Esophagus (tissue), 2 donors: ENCODE measurements at regions not wholly inside any gene's neighbourhood (a gene's known extent, or its start where the extent isn't known, plus 50 kb on each side); places are given as distances from the start of the nearest gene placed in this dataset.

Source experiments
- H3K27ac ChIP-seq, 2 donors: one replicate each; pipeline ENCODE4 v1.5.1; 2013; ENCODE audit warnings: low read depth in 2 of 2, mild to moderate bottlenecking in 2 of 2, inconsistent platforms in 1 of 2, low read length in 1 of 2, moderate library complexity in 1 of 2
- H3K27me3 ChIP-seq, 2 donors: one replicate each; pipeline ENCODE4 v1.6.1; 2013; ENCODE audit warnings: low read length in 2 of 2, control low read depth in 1 of 2, mild to moderate bottlenecking in 1 of 2; ENCODE audit not compliant: insufficient read depth in 2 of 2, control insufficient read depth in 1 of 2
- H3K36me3 ChIP-seq, 2 donors: one replicate each; pipeline ENCODE4 v1.6.1; 2013; ENCODE audit warnings: low read length in 1 of 2; ENCODE audit not compliant: control insufficient read depth in 2 of 2, insufficient read depth in 2 of 2
- H3K4me1 ChIP-seq, 2 donors: one replicate each; pipeline ENCODE4 v1.6.1; 2013; ENCODE audit warnings: low read length in 1 of 2; ENCODE audit not compliant: control insufficient read depth in 2 of 2, insufficient read depth in 2 of 2
- H3K4me3 ChIP-seq, 2 donors: one replicate each; pipeline ENCODE4 v1.5.1; 2013; ENCODE audit warnings: low read length in 2 of 2, mild to moderate bottlenecking in 2 of 2, low read depth in 1 of 2, moderate library complexity in 1 of 2
- H3K9me3 ChIP-seq, 2 donors: one replicate each; pipeline ENCODE4 v1.6.1; 2013; ENCODE audit warnings: mild to moderate bottlenecking in 2 of 2, low read depth in 1 of 2, low read length in 1 of 2, moderate library complexity in 1 of 2; ENCODE audit not compliant: control insufficient read depth in 2 of 2, insufficient read depth in 1 of 2
- WGBS, 2 donors: extraction: QIAGEN DNeasy Blood & Tissue Kit; methylation state at CpG; one replicate each; pipeline ENCODE4 v1.1.7; 2013; 5-methylcytosine and 5-hydroxymethylcytosine counted together
- donor health status: healthy with polysubstance abuse.
- donor health status: Bipolar disorder and iron deficiency.

DNA sequence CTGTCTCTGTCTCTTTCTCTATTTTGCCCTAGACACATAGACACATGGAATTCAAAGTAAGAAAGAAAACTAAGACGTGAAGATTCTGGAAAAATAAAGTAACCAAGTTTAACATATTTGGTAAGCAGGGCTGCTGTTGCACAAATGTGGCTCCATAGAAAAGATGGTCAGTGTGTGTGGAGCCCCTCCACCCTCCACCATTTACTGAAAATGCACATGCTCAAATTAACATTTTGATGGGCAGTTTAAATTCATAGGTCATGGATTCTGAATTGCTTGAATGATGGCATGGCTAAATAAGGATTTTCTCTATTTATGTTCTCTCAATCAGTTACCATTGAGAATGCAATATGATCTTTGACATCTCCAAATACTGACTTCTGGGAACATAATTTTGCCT is 165.5 kb upstream of the CHRM2 start:
- no peak overlapping the region for H3K4me3 ChIP-seq
- H3K27ac ChIP-seq: no peak overlapping the region
- H3K9me3 ChIP-seq: no peaks in the 10 kb centered on the region
- 68 to 78% methylated on average over 1 of the region's 1 CpG for WGBS, 2 donors
- H3K4me1 ChIP-seq: no peaks in the 10 kb centered on the region
- no peaks in the 10 kb centered on the region for H3K36me3 ChIP-seq
- H3K27me3 ChIP-seq: no peaks in the 10 kb centered on the region

DNA sequence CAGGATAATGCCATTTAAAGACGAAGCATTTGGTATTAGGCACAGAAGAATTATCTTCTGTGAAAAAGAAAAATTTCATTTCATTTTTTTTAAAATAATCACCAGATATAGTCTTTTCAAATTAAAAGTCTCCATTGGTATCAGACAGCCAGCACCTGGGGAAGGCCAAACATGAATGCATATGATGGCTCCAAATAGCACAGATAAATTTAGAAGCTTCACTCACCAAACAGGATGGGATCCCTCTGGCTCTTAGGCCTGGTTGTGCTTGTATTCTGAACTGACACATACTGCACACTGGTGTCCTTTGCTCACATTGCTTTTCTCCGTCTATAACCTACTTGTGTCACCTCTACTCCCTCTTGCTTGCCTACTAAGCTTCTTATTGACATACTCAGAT is 169.5 kb upstream of the CHRM2 start:
- 76 to 77% methylated on average over 2 of the region's 2 CpGs for WGBS, 2 donors
- no peaks in the 10 kb centered on the region for H3K27me3 ChIP-seq
- no peak overlapping the region for H3K4me3 ChIP-seq
- H3K27ac ChIP-seq: no peak overlapping the region
- H3K9me3 ChIP-seq: peaks cover 0 to 2% of the 10 kb centered on the region in 2 donors
- H3K4me1 ChIP-seq: no peaks in the 10 kb centered on the region
- no peaks in the 10 kb centered on the region for H3K36me3 ChIP-seq

DNA sequence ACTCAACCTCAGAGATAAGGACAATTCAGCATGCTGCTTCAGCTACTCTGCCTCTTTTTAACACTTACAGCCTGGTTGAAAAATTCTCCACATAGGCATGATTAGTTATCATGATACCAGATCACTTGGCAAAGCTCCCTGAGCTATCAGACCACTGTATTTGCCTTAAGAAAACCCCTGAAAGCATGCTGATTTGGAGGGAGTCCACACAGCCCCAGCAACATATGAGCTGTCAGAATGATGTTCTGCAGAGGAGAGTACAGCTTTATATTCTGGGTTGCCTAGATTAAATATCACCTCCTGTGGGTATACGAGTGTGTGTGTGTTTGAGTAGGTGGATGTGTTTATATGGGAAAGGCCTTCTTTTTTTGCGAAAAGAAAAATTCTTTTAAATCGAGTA is 170.2 kb upstream of the CHRM2 start:
- no peaks in the 10 kb centered on the region for H3K27me3 ChIP-seq
- no peaks in the 10 kb centered on the region for H3K4me1 ChIP-seq
- no peak overlapping the region for H3K27ac ChIP-seq
- H3K9me3 ChIP-seq: peaks cover 0 to 2% of the 10 kb centered on the region in 2 donors
- no peak overlapping the region for H3K4me3 ChIP-seq
- WGBS, 2 donors: 77 to 81% methylated on average over 3 of the region's 3 CpGs
- H3K36me3 ChIP-seq: no peaks in the 10 kb centered on the region

DNA sequence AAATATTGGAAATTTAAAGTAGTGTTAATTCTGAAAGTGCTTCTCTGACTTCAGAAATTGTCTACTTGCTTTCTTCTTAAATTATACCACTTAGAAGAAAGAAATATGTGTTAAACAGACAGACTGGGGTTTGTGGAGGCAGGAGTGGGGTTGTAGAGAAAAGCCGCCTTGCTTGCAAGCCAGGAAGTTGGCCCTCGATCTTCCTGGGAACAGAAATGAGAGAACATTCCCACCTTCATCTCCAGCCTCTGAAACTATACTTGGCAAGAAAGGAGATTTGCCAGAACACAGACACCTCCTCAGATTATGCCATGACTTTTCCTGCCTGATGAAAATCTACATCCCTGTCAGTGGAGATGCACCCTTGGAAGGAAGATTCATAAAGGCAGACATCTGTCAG is 171.2 kb upstream of the CHRM2 start:
- Histone ChIP-seq H3K36me3 (no peaks in the 10 kb centered on the region), H3K27me3 (no peaks in the 10 kb centered on the region), H3K27ac (no peak overlapping the region), H3K4me1 (no peaks in the 10 kb centered on the region), H3K9me3 (peaks cover 0 to 2% of the 10 kb centered on the region in 2 donors), H3K4me3 (no peak overlapping the region)
- 94 to 96% methylated on average over 2 of the region's 2 CpGs for WGBS, 2 donors

DNA sequence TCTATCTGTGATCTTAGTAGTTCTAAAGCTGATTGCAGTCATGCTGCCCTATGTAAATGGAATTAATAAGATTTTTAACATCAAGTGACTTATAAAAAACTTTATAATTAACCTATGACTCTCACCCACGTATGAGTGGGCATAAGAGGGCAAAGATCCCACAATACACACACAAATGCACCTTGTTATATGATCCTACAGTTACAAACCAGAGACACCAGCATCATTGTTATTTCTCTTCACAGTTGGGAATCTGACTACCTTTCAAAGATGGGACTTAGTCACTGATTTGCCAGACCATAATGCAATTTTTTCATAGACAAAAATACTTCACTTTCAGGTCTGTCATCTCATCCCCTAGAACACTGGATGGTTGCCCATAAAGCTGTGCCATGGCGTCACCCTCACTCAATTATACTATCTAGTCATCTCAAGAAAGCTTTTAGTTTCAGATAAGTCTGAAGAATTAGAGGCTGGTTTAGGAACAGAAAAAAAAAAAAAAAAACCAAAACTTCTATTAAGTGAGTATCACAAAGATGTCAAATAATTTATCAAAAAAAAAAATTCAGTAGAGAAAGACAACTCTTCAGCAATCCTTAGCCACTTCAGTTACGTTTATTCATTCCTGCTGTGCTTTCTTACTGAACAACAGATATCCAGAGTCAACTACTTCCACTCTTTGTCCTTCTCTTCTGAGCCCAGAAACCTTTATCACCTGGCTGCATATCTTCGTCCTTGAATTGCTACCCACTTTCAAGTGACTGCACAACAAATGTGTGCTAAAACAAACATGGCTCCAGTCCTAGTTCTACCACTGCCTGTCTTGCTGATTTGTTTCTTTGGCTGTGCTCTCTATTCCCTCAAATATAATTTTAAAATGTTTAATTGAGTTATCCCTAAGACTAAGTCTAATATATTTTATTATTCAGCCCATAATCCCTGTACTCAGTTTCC is 175.0 kb upstream of the CHRM2 start:
- Histone ChIP-seq H3K4me1 (no peaks in the 10 kb centered on the region), H3K9me3 (peaks cover 2% of the 10 kb centered on the region in 2 donors), H3K27ac (no peak overlapping the region), H3K27me3 (no peaks in the 10 kb centered on the region), H3K4me3 (no peak overlapping the region), H3K36me3 (no peaks in the 10 kb centered on the region)
- WGBS, 2 donors: 44 to 47% methylated on average over 4 of the region's 4 CpGs

DNA sequence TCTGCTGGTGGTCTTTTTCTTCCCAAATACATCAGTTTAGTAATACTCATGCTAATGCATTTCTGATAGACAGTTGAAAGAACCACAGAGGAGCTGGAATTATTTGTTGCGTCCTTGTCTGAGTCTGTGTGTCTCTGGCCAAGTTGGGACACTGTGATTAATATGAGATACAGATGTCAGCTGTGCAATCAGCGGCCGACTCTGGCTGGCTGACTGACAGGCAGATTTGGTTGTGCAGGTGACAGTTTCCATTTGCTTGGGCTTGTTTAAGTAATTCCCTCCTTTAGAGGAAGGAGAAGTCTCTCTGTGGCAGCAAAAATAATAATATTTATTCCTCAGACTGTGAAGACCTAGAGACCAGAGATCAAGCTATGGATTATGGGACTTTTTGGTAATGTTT is 176.2 kb upstream of the CHRM2 start:
- no peak overlapping the region for H3K4me3 ChIP-seq
- H3K9me3 ChIP-seq: peaks cover 2% of the 10 kb centered on the region in 2 donors
- no peaks in the 10 kb centered on the region for H3K36me3 ChIP-seq
- H3K27me3 ChIP-seq: no peaks in the 10 kb centered on the region
- H3K27ac ChIP-seq: no peak overlapping the region
- no peaks in the 10 kb centered on the region for H3K4me1 ChIP-seq
- WGBS, 2 donors: 53 to 59% methylated on average over 3 of the region's 3 CpGs

DNA sequence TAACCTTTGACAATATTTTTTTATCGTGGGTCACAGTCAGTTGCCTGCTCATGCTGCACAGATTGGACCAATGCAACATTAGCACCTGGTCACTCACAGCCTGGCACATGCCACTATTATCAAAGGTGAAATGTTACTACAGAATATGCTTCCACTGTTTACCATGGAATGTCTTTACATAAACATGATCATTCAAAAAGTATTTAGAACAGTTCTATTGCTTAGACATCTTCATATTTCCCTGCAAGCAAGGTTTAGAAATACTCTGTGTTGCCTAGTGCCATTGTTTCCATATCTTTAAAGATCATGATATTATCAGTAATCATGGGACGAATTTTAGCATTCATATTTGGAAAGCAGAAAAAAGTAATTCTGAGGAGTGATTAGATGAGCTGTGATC is 179.9 kb upstream of the CHRM2 start:
- Histone ChIP-seq H3K4me3 (no peak overlapping the region), H3K36me3 (no peaks in the 10 kb centered on the region), H3K27ac (no peak overlapping the region), H3K27me3 (no peaks in the 10 kb centered on the region), H3K9me3 (peaks cover 0 to 2% of the 10 kb centered on the region in 2 donors), H3K4me1 (no peaks in the 10 kb centered on the region)
- WGBS, 2 donors: 75% methylated on average over 2 of the region's 2 CpGs

DNA sequence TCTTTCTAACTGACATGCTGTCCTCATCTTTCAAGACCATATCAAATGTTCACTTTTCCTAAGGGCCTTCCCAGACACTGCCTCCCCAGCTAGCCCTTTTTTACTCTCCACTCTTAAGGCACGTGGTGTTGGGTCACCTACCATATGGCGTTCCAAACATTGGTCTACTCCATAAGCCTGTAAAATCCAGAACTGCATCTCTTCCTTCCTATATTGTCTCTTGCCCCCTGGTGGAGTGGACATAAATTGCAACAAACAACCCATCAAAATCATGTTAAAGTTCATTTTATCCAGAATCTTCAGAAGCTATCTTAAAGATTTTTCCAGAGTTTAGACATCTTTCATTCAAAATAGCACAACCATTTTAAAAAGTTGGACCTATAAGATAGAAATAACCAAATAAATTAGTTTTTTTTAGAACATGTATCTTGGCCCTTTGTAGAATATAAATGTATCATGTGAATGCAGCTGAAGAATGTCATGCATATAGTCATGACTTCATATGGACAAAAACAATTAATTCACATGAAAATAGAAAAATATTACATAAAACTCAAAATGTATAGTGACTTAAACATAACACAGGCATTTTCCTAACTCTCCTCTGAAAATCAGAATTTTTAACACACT is 180.6 kb upstream of the CHRM2 start:
- Histone ChIP-seq H3K36me3 (no peaks in the 10 kb centered on the region), H3K4me3 (no peak overlapping the region), H3K27me3 (no peaks in the 10 kb centered on the region), H3K9me3 (peaks cover 0 to 2% of the 10 kb centered on the region in 2 donors), H3K4me1 (no peaks in the 10 kb centered on the region), H3K27ac (no peak overlapping the region)
- WGBS, 2 donors: 56 to 67% methylated on average over 2 of the region's 2 CpGs

DNA sequence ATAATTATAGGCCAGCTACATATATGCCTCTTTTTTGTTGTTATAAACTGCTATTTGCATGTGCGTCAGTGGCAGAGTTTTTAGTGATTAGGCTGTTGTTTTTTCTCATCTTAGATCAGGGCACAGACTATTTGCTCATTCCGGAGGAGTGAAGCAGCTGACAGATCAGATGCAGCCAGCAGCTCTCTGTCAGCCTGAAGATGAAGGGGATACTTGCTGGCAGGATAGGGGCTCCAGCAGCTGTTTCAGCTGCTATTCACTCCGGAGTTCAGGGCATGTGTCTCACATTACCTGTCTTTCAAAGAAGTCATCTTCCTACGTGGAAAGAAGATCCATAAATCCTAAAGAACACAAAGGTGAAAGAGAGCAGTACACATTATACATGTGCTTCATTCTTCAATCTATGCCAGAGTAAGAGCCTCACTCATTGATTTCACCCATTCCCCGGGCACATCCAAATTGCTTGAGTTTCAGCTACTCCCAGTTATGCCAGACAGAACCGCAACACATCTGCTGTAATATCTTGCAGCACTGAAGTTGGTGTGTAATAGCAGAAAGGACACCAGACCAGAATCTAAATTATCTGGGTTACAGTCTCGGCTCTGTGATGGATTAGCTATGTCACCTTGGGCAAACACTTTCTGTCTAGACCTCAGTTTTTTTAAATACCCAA is 182.8 kb upstream of the CHRM2 start:
- WGBS, 2 donors: 41 to 43% methylated on average over 7 of the region's 7 CpGs
- H3K4me1 ChIP-seq: no peaks in the 10 kb centered on the region
- no peaks in the 10 kb centered on the region for H3K36me3 ChIP-seq
- H3K9me3 ChIP-seq: no peaks in the 10 kb centered on the region
- H3K4me3 ChIP-seq: no peak overlapping the region
- H3K27me3 ChIP-seq: no peaks in the 10 kb centered on the region
- H3K27ac ChIP-seq: no peak overlapping the region
